ENCODE measurements at regions not wholly inside any gene's neighbourhood (a gene's known extent, or its start where the extent isn't known, plus 50 kb on each side); places are given as distances from the start of the nearest gene placed in this dataset.

DNA sequence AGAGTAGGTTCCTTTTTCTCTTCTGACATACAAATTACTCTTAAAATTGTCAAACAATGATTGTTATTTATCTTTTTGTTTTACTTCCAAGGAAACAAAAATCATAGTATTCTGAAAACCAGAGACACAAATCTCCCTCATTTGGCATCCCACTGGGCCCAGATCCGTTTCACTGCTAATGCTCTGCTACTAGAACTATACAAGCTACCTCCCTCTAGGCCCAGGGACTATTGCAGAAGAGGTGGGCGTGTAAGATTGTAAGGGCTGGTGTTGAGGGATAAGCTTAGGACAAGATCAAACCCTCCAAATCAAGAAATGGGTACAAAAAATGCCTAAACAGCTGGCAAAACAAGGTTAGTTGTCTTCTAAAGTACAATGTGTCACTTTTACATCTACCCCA is 928.9 kb upstream of the CDH10 start:
- 25% methylated on average over 1 to 2 of the region's 2 CpGs for WGBS, 2 experiments
- no peak overlapping the region for H3K27ac ChIP-seq (ENCODE audit: insufficient read depth, low read depth, low read length, poor library complexity, severe bottlenecking)

DNA sequence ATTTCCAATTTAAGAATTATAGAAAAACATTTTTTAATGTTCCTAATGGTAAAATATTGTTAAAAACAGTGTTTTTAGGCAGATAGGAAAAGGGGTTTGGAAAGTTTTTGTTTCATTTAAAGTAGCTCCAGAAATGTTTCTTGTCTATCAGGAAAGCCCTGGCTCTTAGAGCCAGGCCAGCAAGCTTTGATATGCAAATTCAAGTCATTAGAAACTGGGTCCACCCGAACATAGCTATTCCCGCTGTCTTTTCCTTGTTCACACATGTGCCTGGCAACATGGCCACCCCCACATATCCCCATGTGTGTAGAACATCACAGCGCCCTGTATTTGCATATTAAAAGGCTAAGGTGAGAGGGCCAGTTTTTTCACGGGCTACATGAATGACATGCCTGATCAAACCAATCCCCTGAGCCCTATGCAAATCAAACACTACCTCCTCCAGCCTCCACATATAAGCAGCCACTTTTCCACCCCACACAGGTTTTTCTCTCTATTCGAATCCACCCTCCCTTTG is 925.3 kb upstream of the CDH10 start:
- no peaks in the 10 kb centered on the region for H3K36me3 ChIP-seq (ENCODE audit: control insufficient read depth, insufficient read depth, low read length)
- no peaks in the 10 kb centered on the region for H3K27me3 ChIP-seq (ENCODE audit: control insufficient read depth, insufficient read depth, low read length, poor library complexity, severe bottlenecking)
- no peak overlapping the region for H3K4me3 ChIP-seq (ENCODE audit: insufficient read depth, low read depth, low read length)
- 50 to 52% methylated on average over 5 of the region's 5 CpGs for WGBS, 2 experiments
- no peaks in the 10 kb centered on the region for H3K4me1 ChIP-seq (ENCODE audit: control insufficient read depth, insufficient read depth, low read length)
- no peaks in the 10 kb centered on the region for H3K9me3 ChIP-seq (ENCODE audit: control insufficient read depth, low read length)
- H3K27ac ChIP-seq (ENCODE audit: insufficient read depth, low read depth, low read length, poor library complexity, severe bottlenecking), result no peak overlapping the region

More for the DNA sequence above, 928.9 kb upstream of the CDH10 start:
- Histone ChIP-seq H3K9me3 (ENCODE audit: control insufficient read depth, low read length) (no peaks in the 10 kb centered on the region), H3K36me3 (ENCODE audit: control insufficient read depth, insufficient read depth, low read length) (no peaks in the 10 kb centered on the region), H3K4me3 (ENCODE audit: insufficient read depth, low read depth, low read length) (no peak overlapping the region), H3K27me3 (ENCODE audit: control insufficient read depth, insufficient read depth, low read length, poor library complexity, severe bottlenecking) (no peaks in the 10 kb centered on the region), H3K4me1 (ENCODE audit: control insufficient read depth, insufficient read depth, low read length) (no peaks in the 10 kb centered on the region)

DNA sequence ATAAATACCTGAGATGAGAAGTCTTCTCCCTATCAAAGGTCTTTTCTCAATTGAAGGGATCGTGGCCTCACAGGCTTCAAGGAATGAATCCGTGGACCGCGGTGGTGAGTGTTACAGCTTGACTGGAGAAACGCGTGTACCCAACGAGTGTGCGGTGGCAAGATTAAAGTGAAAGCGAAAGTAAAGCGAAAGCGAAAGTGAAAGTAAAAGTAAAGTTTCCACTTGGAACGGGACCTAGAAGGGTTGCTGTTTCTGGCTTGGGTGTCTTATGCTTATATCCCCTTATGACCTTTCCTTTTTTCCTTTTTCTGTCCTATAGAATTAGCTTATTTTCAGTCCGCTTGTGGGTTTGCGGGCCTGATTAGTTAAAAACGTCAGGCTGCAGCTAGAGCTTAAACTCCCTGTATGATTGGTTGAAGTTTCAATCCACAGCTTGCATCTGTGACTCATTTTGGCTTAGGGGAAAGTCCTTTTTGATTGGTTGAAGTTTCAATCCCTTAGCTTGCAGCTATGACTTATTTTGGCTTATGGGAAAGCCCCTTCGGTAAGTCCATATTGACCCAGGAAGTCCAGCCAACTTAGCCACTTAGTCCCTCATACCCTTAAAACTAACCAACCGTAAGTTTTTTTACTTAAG is 924.3 kb upstream of the CDH10 start:
- WGBS, 2 experiments, result 91 to 92% methylated on average over 16 to 17 of the region's 17 CpGs
- Histone ChIP-seq H3K36me3 (ENCODE audit: control insufficient read depth, insufficient read depth, low read length) (no peaks in the 10 kb centered on the region), H3K27ac (ENCODE audit: insufficient read depth, low read depth, low read length, poor library complexity, severe bottlenecking) (no peak overlapping the region), H3K9me3 (ENCODE audit: control insufficient read depth, low read length) (no peaks in the 10 kb centered on the region), H3K4me1 (ENCODE audit: control insufficient read depth, insufficient read depth, low read length) (no peaks in the 10 kb centered on the region), H3K4me3 (ENCODE audit: insufficient read depth, low read depth, low read length) (no peak overlapping the region), H3K27me3 (ENCODE audit: control insufficient read depth, insufficient read depth, low read length, poor library complexity, severe bottlenecking) (no peaks in the 10 kb centered on the region)

DNA sequence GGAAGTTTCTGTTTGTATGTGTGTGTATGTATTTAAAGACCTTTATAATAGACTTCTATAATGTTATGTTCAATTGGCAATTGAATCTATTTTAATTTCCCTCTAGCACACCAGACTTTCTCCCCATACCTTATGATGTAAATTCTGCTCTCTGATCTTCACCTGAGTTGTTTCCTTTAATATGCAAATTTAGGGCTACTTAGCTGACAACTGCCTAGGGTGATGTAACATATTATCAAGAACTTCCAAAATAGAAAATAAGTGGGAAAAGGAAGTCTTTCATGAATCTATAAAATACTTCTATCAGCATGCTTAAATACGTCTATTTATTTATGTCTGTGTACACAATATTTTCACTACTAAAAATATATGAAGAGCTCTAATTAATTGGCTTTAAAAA is 923.5 kb upstream of the CDH10 start:
- Histone ChIP-seq H3K4me3 (ENCODE audit: insufficient read depth, low read depth, low read length) (no peak overlapping the region), H3K27ac (ENCODE audit: insufficient read depth, low read depth, low read length, poor library complexity, severe bottlenecking) (no peak overlapping the region), H3K36me3 (ENCODE audit: control insufficient read depth, insufficient read depth, low read length) (no peaks in the 10 kb centered on the region), H3K9me3 (ENCODE audit: control insufficient read depth, low read length) (no peaks in the 10 kb centered on the region), H3K4me1 (ENCODE audit: control insufficient read depth, insufficient read depth, low read length) (no peaks in the 10 kb centered on the region), H3K27me3 (ENCODE audit: control insufficient read depth, insufficient read depth, low read length, poor library complexity, severe bottlenecking) (no peaks in the 10 kb centered on the region)
- WGBS, 2 experiments, result no CpG with 5 or more reads among the region's 1 CpG

- H3K27me3 ChIP-seq (ENCODE audit: control insufficient read depth, insufficient read depth, low read length, poor library complexity, severe bottlenecking), result no peaks in the 10 kb centered on the region
- H3K36me3 ChIP-seq (ENCODE audit: control insufficient read depth, insufficient read depth, low read length), result no peaks in the 10 kb centered on the region
- no peak overlapping the region for H3K4me3 ChIP-seq (ENCODE audit: insufficient read depth, low read depth, low read length)
- WGBS, 2 experiments, result 39 to 56% methylated on average over 2 to 3 of the region's 3 CpGs
- H3K9me3 ChIP-seq (ENCODE audit: control insufficient read depth, low read length), result no peaks in the 10 kb centered on the region
- no peaks in the 10 kb centered on the region for H3K4me1 ChIP-seq (ENCODE audit: control insufficient read depth, insufficient read depth, low read length)
- H3K27ac ChIP-seq (ENCODE audit: insufficient read depth, low read depth, low read length, poor library complexity, severe bottlenecking), result no peak overlapping the region
Measured at GRCh38 chr5:25567881-25568280, 923.1 kb upstream of the CDH10 start.

GRCh38 chr5:25562656-25563055 is 917.9 kb upstream of the CDH10 start:
- no peak overlapping the region for H3K27ac ChIP-seq (ENCODE audit: insufficient read depth, low read depth, low read length, poor library complexity, severe bottlenecking)
- H3K9me3 ChIP-seq (ENCODE audit: control insufficient read depth, low read length), result no peaks in the 10 kb centered on the region
- H3K4me3 ChIP-seq (ENCODE audit: insufficient read depth, low read depth, low read length), result no peak overlapping the region

DNA sequence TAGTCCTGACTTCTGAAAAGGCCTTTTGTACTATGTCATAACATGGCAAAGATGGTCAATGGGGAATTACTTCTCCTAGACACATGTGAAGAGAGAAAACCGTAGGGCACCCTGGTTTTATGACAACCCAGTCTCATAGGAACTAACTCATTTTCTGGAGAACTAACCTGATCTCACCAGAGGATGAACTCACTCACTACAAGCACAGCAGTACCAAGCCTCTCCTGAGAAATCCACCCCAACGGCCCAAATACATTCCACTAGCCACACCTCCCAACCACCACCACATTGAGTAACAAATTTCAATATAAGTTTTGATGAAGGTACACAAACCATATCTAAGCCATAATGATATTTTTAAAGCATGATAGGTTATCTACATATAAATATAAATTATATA is 909.3 kb upstream of the CDH10 start:
- Histone ChIP-seq H3K4me3 (ENCODE audit: insufficient read depth, low read depth, low read length) (no peak overlapping the region), H3K27me3 (ENCODE audit: control insufficient read depth, insufficient read depth, low read length, poor library complexity, severe bottlenecking) (no peaks in the 10 kb centered on the region), H3K27ac (ENCODE audit: insufficient read depth, low read depth, low read length, poor library complexity, severe bottlenecking) (no peak overlapping the region), H3K36me3 (ENCODE audit: control insufficient read depth, insufficient read depth, low read length) (no peaks in the 10 kb centered on the region), H3K9me3 (ENCODE audit: control insufficient read depth, low read length) (no peaks in the 10 kb centered on the region), H3K4me1 (ENCODE audit: control insufficient read depth, insufficient read depth, low read length) (no peaks in the 10 kb centered on the region)
- WGBS, 2 experiments, result 55 to 71% methylated on average over 2 of the region's 2 CpGs

More at GRCh38 chr5:25562656-25563055, 917.9 kb upstream of the CDH10 start:
- H3K4me1 ChIP-seq (ENCODE audit: control insufficient read depth, insufficient read depth, low read length), result no peaks in the 10 kb centered on the region
- no peaks in the 10 kb centered on the region for H3K36me3 ChIP-seq (ENCODE audit: control insufficient read depth, insufficient read depth, low read length)
- H3K27me3 ChIP-seq (ENCODE audit: control insufficient read depth, insufficient read depth, low read length, poor library complexity, severe bottlenecking), result no peaks in the 10 kb centered on the region

DNA sequence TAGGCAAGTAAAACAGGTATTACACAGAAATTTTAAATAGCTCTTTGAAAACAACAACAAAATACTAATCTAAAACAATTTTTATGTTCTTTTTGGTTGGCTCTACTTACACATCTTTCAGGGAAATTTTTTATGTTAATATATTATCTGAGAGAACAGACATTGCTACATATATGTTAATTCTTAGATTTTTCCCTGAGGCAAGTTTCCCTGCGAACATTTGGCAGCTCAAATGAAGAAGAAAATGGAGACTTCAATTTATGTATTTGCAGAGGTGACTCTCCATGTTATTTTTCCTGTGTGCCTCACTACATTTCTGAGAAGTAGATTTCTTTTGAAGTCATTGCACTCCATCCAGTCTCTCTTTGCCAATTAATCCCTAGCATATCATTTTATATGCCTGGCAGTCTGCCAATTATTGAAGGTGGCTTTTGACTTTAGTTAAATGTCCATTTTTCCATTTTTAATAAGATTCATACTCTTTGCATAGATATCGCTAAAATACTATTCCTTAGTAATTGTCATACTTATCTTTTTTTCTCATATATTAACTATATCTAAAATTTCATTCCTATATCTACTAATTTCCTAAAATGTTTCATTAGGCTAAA is 908.2 kb upstream of the CDH10 start:
- Histone ChIP-seq H3K36me3 (ENCODE audit: control insufficient read depth, insufficient read depth, low read length) (no peaks in the 10 kb centered on the region), H3K27me3 (ENCODE audit: control insufficient read depth, insufficient read depth, low read length, poor library complexity, severe bottlenecking) (no peaks in the 10 kb centered on the region), H3K4me1 (ENCODE audit: control insufficient read depth, insufficient read depth, low read length) (no peaks in the 10 kb centered on the region), H3K9me3 (ENCODE audit: control insufficient read depth, low read length) (no peaks in the 10 kb centered on the region), H3K27ac (ENCODE audit: insufficient read depth, low read depth, low read length, poor library complexity, severe bottlenecking) (no peak overlapping the region), H3K4me3 (ENCODE audit: insufficient read depth, low read depth, low read length) (no peak overlapping the region)
- 40 to 100% methylated on average over 1 to 2 of the region's 2 CpGs for WGBS, 2 experiments

DNA sequence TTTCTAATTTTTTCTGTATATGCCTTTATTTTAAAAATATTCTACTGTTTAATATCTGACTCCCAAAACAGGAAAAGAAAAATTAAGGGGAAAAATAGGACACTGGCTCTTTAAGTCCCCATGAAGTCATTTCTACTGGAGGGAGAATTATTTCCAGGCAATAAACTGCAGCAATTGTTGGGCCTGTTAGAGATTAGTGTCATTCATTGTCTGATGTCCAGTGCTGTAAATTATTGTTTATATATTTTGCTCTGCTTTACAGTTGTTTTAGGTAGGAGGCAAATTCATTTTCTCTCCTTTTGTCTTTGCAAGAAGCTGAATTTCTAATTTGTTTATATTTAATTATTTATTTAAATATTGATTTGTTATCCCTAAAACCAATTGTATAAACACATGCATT is 906.0 kb upstream of the CDH10 start:
- no peaks in the 10 kb centered on the region for H3K36me3 ChIP-seq (ENCODE audit: control insufficient read depth, insufficient read depth, low read length)
- no peak overlapping the region for H3K27ac ChIP-seq (ENCODE audit: insufficient read depth, low read depth, low read length, poor library complexity, severe bottlenecking)
- H3K4me3 ChIP-seq (ENCODE audit: insufficient read depth, low read depth, low read length), result no peak overlapping the region
- H3K4me1 ChIP-seq (ENCODE audit: control insufficient read depth, insufficient read depth, low read length), result no peaks in the 10 kb centered on the region
- H3K27me3 ChIP-seq (ENCODE audit: control insufficient read depth, insufficient read depth, low read length, poor library complexity, severe bottlenecking), result no peaks in the 10 kb centered on the region
- H3K9me3 ChIP-seq (ENCODE audit: control insufficient read depth, low read length), result no peaks in the 10 kb centered on the region

DNA sequence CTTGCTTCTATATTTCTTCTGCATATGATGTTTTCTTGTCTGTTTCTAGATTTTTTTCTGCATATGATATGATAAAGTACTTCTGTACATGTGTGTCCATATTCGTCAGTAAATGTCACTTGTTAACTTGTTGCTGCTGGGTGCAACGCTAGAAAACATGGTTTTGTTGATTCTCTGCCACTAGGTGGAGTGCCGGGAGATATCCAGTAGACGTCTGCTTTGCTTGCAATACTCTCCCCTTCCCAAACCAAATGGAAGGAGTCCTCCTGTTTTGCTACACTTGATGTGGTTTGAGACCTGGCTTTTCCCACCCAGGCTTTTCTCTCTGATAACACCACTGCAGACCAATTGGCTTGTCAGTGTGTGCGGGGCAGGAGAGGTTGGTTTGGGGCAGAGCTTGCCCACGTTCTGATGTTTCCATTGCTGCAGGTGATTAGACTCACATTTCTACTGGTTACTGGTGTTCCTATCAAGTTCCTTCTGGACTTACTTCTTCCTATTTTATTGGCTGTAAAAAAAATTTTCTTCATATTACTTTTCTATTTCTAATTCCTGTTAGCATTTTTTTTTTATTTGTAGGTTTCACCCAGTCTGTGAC is 900.0 kb upstream of the CDH10 start:
- no peaks in the 10 kb centered on the region for H3K27me3 ChIP-seq (ENCODE audit: control insufficient read depth, insufficient read depth, low read length, poor library complexity, severe bottlenecking)
- H3K27ac ChIP-seq (ENCODE audit: insufficient read depth, low read depth, low read length, poor library complexity, severe bottlenecking), result no peak overlapping the region
- WGBS, 2 experiments, result 42 to 48% methylated on average over 6 of the region's 6 CpGs
- H3K4me1 ChIP-seq (ENCODE audit: control insufficient read depth, insufficient read depth, low read length), result no peaks in the 10 kb centered on the region
- H3K36me3 ChIP-seq (ENCODE audit: control insufficient read depth, insufficient read depth, low read length), result no peaks in the 10 kb centered on the region
- H3K4me3 ChIP-seq (ENCODE audit: insufficient read depth, low read depth, low read length), result no peak overlapping the region
- H3K9me3 ChIP-seq (ENCODE audit: control insufficient read depth, low read length), result no peaks in the 10 kb centered on the region

Measured in ectodermal cell (in vitro differentiated cells).